A673 (cell line): ENCODE measurements at regions not wholly inside any gene's neighbourhood (a gene's known extent, or its start where the extent isn't known, plus 50 kb on each side); places are given as distances from the start of the nearest gene placed in this dataset.

Experiments used
- BruUV-seq: library from RNA; stranded (reverse); fragments of 400-500 nt; replicated peaks from 2 replicates; lab custom pipeline; 2021; lab: Mats Ljungman, UMichigan
- CTCF ChIA-PET: fragments of 300-600 bp; sonication (Branson Sonifier 250); formaldehyde crosslinking; loops from one replicate; lab custom pipeline; 2022; ENCODE audit warnings: antibody characterized with exemption; lab: Charles Lee
- POLR2A ChIA-PET: fragments of 300-600 bp; sonication (Branson Sonifier 250); formaldehyde crosslinking; loops from one replicate; lab custom pipeline; 2022; ENCODE audit warnings: antibody characterized with exemption; ENCODE audit not compliant: low non-redundant PET; lab: Charles Lee
- DNase-seq: peaks from one replicate; pipeline ENCODE4 v3.0.0-alpha.2; 2015; ENCODE audit warnings: low spot score
- H3K27ac ChIP-seq: fragments of 200-600 bp; sonication (generic); 2 replicates; pipeline ENCODE4 v1.5.1; 2016; ENCODE audit warnings: mixed run types, low read depth, mild to moderate bottlenecking, mixed read lengths, antibody characterized with exemption, low read length; ENCODE audit not compliant: poor library complexity, severe bottlenecking
- H3K27me3 ChIP-seq: fragments of 200-600 bp; sonication (generic); replicated peaks from 2 replicates; pipeline ENCODE4 v1.6.1; 2017; ENCODE audit warnings: mixed run types, low read depth, mild to moderate bottlenecking, mixed read lengths, antibody characterized with exemption, low read length; ENCODE audit not compliant: insufficient read depth, poor library complexity
- H3K36me3 ChIP-seq: fragments of 200-600 bp; sonication (generic); 2 replicates; pipeline ENCODE4 v1.6.1; 2016; ENCODE audit warnings: mixed run types, mild to moderate bottlenecking, mixed read lengths, antibody characterized with exemption, low read length; ENCODE audit not compliant: insufficient read depth, poor library complexity, severe bottlenecking
- H3K4me1 ChIP-seq: fragments of 200-600 bp; sonication (generic); 2 replicates; pipeline ENCODE4 v1.6.1; 2017; ENCODE audit warnings: mixed run types, mild to moderate bottlenecking, mixed read lengths, antibody characterized with exemption, low read length; ENCODE audit not compliant: insufficient read depth, poor library complexity, severe bottlenecking
- H3K4me3 ChIP-seq: fragments of 200-600 bp; sonication (generic); 2 replicates; pipeline ENCODE4 v1.5.1; 2016; ENCODE audit warnings: low read depth, mixed run types, mild to moderate bottlenecking, mixed read lengths, low read length; ENCODE audit not compliant: poor library complexity, severe bottlenecking
- H3K9me3 ChIP-seq: fragments of 200-600 bp; sonication (generic); 2 replicates; pipeline ENCODE4 v1.6.1; 2016; ENCODE audit warnings: mixed run types, low read depth, mild to moderate bottlenecking, mixed read lengths, antibody characterized with exemption, low read length; ENCODE audit not compliant: poor library complexity, severe bottlenecking
- EZH2 ChIP-seq: fragments of 200-600 bp; sonication (generic); IDR thresholded peaks from 2 replicates; pipeline ENCODE4 v1.6.1; 2017; ENCODE audit warnings: borderline replicate concordance, low read depth, mild to moderate bottlenecking, mixed read lengths, antibody characterized with exemption, low read length; ENCODE audit not compliant: poor library complexity, severe bottlenecking
- intact Hi-C: fragments of 100-400 bp; cut with micrococcal nuclease; formaldehyde crosslinking; loops from one replicate; pipeline ENCODE4 v1.10.0; 2022; ENCODE audit not compliant: unreplicated experiment
- TF ChIP-seq, protein P1 (sequence below): fragments of 300-800, 200-600 bp; sonication (generic); conservative IDR thresholded peaks from 2 replicates; pipeline ENCODE4 v1.5.1; 2017; ENCODE audit warnings: low read depth, mild to moderate bottlenecking, antibody characterized with exemption, low read length, moderate library complexity, mixed read lengths

DNA sequence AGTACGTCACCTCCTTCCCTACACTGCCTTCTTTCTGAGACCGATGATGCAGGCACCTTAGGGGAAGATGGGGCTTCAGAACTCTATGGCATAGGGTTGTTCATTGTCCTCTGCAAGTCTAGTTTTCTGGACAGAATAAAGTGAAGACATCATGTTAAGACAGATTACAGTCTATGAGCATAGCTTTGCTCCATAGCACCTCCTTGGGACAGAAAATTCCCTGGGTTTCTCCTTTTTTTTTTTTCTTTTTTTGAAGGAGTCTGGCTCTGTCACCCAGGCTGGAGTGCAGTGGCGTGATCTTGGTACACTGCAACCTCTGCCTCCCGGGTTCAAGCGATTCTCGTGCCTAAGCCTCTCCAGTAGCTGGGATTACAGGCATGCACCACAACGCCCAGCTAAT, 119.8 kb upstream of the CADM1 start:
- intact Hi-C loops = no loop called here
- no peak for DNase-seq
- CTCF ChIA-PET = no interaction called here
- TF ChIP-seq, protein P1, sequence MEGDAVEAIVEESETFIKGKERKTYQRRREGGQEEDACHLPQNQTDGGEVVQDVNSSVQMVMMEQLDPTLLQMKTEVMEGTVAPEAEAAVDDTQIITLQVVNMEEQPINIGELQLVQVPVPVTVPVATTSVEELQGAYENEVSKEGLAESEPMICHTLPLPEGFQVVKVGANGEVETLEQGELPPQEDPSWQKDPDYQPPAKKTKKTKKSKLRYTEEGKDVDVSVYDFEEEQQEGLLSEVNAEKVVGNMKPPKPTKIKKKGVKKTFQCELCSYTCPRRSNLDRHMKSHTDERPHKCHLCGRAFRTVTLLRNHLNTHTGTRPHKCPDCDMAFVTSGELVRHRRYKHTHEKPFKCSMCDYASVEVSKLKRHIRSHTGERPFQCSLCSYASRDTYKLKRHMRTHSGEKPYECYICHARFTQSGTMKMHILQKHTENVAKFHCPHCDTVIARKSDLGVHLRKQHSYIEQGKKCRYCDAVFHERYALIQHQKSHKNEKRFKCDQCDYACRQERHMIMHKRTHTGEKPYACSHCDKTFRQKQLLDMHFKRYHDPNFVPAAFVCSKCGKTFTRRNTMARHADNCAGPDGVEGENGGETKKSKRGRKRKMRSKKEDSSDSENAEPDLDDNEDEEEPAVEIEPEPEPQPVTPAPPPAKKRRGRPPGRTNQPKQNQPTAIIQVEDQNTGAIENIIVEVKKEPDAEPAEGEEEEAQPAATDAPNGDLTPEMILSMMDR = no peak
- no peak for TF ChIP-seq EZH2
- POLR2A ChIA-PET = no interaction called here
- Histone ChIP-seq H3K27ac (no peak overlapping the region), H3K4me3 (no peak overlapping the region), H3K4me1 (no peaks in the 10 kb centered on the region), H3K27me3 (no peaks in the 10 kb centered on the region), H3K9me3 (no peaks in the 10 kb centered on the region), H3K36me3 (no peaks in the 10 kb centered on the region)
- BruUV-seq = no TSS peak

DNA sequence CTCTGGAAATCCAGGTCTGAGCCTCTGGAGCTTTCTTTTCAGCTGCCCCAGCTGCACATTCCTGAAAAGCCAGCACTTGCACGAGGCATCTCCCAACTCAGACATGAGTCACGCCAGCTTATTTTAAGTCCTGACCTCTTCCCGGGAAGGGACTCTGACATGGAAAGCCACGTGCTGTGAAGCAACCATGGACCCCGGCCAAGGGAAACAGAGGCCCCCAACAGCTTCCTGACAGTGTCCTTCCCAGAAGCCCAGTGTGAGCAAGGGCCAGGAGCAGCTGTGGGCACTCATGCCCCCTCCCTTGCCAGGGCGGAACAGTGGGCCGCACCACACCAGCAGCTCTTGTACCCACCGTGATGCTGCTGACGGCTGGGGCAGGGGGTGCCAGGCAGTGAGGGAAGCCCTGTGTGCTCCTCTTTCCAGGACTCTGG, 118.8 kb upstream of the CADM1 start:
- Histone ChIP-seq H3K4me1 (no peaks in the 10 kb centered on the region), H3K9me3 (no peaks in the 10 kb centered on the region), H3K36me3 (no peaks in the 10 kb centered on the region), H3K27me3 (no peaks in the 10 kb centered on the region), H3K4me3 (no peak overlapping the region), H3K27ac (no peak overlapping the region)
- BruUV-seq = no TSS peak
- TF ChIP-seq EZH2 = no peak
- TF ChIP-seq, protein P1 = no peak
- ChIA-PET CTCF (no interaction called here), POLR2A (no interaction called here)
- intact Hi-C loops = no loop called here
- no peak for DNase-seq

DNA sequence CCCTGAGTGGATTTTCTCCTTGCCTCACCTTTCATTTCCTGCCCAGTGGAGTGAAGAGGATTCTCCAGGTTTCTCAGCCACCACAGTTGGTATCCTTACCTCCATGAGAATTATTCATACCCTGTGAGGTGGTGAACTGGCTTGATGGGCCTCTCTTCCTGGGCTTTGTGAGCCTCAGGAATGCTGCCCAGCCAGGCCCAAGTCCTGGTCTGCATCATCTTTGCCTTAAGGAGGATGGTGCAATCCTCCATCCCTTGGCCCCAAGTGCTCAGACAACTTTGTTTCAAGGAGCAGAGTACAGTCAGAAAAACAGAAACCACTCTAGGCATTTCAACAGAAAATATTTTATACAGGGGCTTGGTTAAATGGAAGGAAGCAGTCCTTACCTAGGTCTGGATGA, 114.2 kb upstream of the CADM1 start:
- intact Hi-C loops = no loop called here
- Histone ChIP-seq H3K4me3 (no peak overlapping the region), H3K27me3 (no peaks in the 10 kb centered on the region), H3K9me3 (no peaks in the 10 kb centered on the region), H3K4me1 (no peaks in the 10 kb centered on the region), H3K27ac (no peak overlapping the region), H3K36me3 (no peaks in the 10 kb centered on the region)
- POLR2A ChIA-PET = no interaction called here
- no peak for DNase-seq
- no peak for TF ChIP-seq EZH2
- TF ChIP-seq, protein P1 = no peak
- CTCF ChIA-PET = no interaction called here
- no TSS peak for BruUV-seq
